SJSA1 (cell line): ENCODE measurements at regions not wholly inside any gene's neighbourhood (a gene's known extent, or its start where the extent isn't known, plus 50 kb on each side); places are given as distances from the start of the nearest gene placed in this dataset.
"Not testable (repeated sequence)": the region's sequence is repeated elsewhere in the genome, so short reads cannot be mapped to it uniquely, and the experiment has no call there.

Source experiments
- DNase-seq, 2 experiments: peaks; one replicate each; pipeline ENCODE4 v3.0.0-alpha.2; 2015 to 2020; ENCODE audit warnings: low spot score in 2 of 2, low read depth in 1 of 2
- H3K27ac ChIP-seq: fragments of 250-450 bp; sonication (Bioruptor Pico); 2 replicates; pipeline ENCODE4 v1.5.1; 2020; ENCODE audit warnings: mild to moderate bottlenecking, moderate library complexity
- H3K27me3 ChIP-seq: fragments of 250-450 bp; sonication (Bioruptor Pico); replicated peaks from 2 replicates; pipeline ENCODE4 v1.5.1; 2020; ENCODE audit warnings: mild to moderate bottlenecking, moderate library complexity
- H3K36me3 ChIP-seq: fragments of 250-450 bp; sonication (Bioruptor Pico); 2 replicates; pipeline ENCODE4 v1.5.1; 2020; ENCODE audit warnings: mild to moderate bottlenecking
- H3K4me1 ChIP-seq: fragments of 250-450 bp; sonication (Bioruptor Pico); replicated peaks from 2 replicates; pipeline ENCODE4 v1.6.1; 2021; ENCODE audit warnings: mild to moderate bottlenecking
- H3K4me3 ChIP-seq: fragments of 250-450 bp; sonication (Bioruptor Pico); 2 replicates; pipeline ENCODE4 v1.5.1; 2020; ENCODE audit warnings: mild to moderate bottlenecking
- H3K9me3 ChIP-seq: fragments of 250-450 bp; sonication (Bioruptor Pico); replicated peaks from 2 replicates; pipeline ENCODE4 v1.5.1; 2020; ENCODE audit warnings: mild to moderate bottlenecking

GRCh38 chr7:156327916-156328315 is 312.7 kb upstream of the RNF32 start:
- Histone ChIP-seq H3K9me3 (no peaks in the 10 kb centered on the region), H3K36me3 (no peaks in the 10 kb centered on the region), H3K4me3 (no peak overlapping the region), H3K4me1 (no peaks in the 10 kb centered on the region), H3K27me3 (no peaks in the 10 kb centered on the region), H3K27ac (no peak overlapping the region)
- DNase-seq: no peak

- no peak for DNase-seq
- Histone ChIP-seq H3K27me3 (no peaks in the 10 kb centered on the region), H3K4me3 (no peak overlapping the region), H3K27ac (no peak overlapping the region), H3K9me3 (no peaks in the 10 kb centered on the region), H3K4me1 (no peaks in the 10 kb centered on the region), H3K36me3 (no peaks in the 10 kb centered on the region)
These were observed 313.1 kb upstream of the RNF32 start for GRCh38 chr7:156327474-156327873.

- no peaks in the 10 kb centered on the region for H3K9me3 ChIP-seq
- H3K36me3 ChIP-seq: no peaks in the 10 kb centered on the region
- H3K27ac ChIP-seq: no peak overlapping the region
- no peak overlapping the region for H3K4me3 ChIP-seq
- no peak for DNase-seq
- no peaks in the 10 kb centered on the region for H3K27me3 ChIP-seq
- H3K4me1 ChIP-seq: no peaks in the 10 kb centered on the region
These were observed 316.4 kb upstream of the RNF32 start for GRCh38 chr7:156324201-156324600.

DNA sequence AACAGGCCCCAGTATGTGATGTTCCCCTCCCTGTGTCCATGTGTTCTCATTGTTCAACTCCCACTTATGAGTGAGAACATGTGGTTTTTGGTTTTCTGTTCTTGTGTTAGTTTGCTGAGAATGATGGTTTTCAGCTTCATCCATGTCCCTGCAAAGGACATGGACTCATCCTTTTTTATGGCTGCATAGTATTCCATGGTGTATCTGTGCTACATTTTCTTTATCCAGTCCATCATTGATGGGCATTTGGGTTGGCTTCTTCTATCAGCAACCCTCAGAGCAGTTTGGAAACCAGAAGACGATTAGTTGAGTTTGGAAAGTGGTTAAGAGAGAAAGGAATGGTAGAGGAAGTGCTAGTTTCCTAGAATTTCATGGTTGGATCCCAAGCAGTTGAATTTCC is 319.1 kb upstream of the RNF32 start:
- H3K36me3 ChIP-seq, H3K4me3 ChIP-seq, H3K27me3 ChIP-seq: not testable (repeated sequence)

DNA sequence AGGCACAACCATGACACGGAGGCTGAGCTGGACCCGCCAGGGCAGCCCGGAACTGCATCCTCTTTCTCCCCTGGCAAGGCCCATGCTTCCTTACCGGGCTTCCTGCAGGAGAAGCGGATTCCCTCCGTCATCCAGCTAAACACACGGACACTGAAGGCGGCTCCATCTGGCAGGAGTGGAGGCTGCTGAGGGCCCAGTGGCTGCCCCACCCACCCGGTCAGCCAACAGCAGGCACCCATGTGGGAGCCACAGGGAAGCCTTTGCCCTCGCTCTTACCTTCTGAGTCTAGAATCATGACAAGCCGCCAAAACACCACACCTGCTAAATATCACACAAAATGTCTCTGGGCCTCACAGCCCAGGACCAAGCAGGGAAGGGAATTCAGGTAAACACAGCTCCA is 321.6 kb upstream of the RNF32 start:
- no peaks in the 10 kb centered on the region for H3K4me1 ChIP-seq
- DNase-seq: no peak
- H3K27ac ChIP-seq: no peak overlapping the region

More for the DNA sequence above, 319.1 kb upstream of the RNF32 start:
- H3K4me1 ChIP-seq, H3K27ac ChIP-seq, DNase-seq, H3K9me3 ChIP-seq: not testable (repeated sequence)

DNA sequence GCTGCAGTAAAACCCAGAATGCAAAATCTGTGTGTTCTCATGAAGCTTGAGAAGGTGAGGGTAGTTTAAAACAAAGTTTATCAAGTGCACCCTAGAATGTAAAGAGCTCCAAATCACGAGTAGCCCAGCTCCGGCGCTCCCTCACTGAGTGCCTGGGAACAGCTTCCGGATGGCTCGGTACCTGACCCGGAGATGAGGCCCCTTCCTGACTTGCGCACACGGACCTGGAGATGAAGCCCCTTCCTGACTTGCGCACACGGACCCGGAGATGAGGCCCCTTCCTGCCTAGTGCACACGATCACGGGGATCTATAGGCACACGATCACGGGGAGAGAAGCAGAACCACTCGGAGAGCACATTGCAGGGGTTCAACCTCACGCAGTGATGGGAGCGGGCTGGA is 322.1 kb upstream of the RNF32 start:
- Histone ChIP-seq H3K4me3 (no peak overlapping the region), H3K9me3 (no peaks in the 10 kb centered on the region), H3K36me3 (no peaks in the 10 kb centered on the region), H3K4me1 (no peaks in the 10 kb centered on the region), H3K27me3 (no peaks in the 10 kb centered on the region; the same call in 1 of the 2 replicates), H3K27ac (no peak overlapping the region)
- no peak for DNase-seq

More for the DNA sequence above, 321.6 kb upstream of the RNF32 start:
- Histone ChIP-seq H3K4me3 (no peak overlapping the region), H3K9me3 (no peaks in the 10 kb centered on the region), H3K27me3 (no peaks in the 10 kb centered on the region; the same call in 1 of the 2 replicates), H3K36me3 (no peaks in the 10 kb centered on the region)

DNA sequence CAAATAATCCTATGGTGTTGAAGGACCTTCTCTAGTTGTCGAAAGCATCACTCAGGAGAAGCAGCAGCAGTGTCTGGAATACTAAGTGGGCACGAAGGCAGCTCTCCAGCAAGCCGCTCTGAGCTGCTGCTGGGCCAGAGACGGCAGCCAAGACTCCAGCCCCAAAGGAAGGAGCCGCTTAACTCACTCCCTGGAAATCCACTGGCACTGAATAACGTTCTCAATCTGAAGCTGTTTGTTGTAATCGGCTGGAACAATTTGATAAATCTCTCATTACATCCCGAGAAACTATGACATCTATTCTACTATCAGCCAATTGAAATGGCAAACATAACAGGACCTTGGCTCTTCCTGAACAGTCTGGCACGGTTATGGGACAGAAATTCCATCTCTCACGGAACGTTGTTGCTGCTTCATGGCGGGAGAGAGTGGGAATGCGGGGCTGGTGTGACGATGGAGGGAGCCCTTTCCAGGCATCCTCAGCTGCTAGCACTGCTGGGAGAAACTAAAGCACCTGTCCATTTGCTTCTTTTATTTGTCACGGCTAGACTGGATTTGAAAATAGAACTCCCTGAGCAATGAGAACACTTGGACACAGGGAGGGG is 331.5 kb upstream of the RNF32 start:
- H3K9me3 ChIP-seq: no peaks in the 10 kb centered on the region
- DNase-seq: no peak
- no peak overlapping the region for H3K27ac ChIP-seq
- peaks cover 6% of the 10 kb centered on the region; the same call in 1 of the 2 replicates for H3K27me3 ChIP-seq
- H3K4me3 ChIP-seq: no peak overlapping the region
- H3K4me1 ChIP-seq: no peaks in the 10 kb centered on the region
- no peaks in the 10 kb centered on the region for H3K36me3 ChIP-seq

DNA sequence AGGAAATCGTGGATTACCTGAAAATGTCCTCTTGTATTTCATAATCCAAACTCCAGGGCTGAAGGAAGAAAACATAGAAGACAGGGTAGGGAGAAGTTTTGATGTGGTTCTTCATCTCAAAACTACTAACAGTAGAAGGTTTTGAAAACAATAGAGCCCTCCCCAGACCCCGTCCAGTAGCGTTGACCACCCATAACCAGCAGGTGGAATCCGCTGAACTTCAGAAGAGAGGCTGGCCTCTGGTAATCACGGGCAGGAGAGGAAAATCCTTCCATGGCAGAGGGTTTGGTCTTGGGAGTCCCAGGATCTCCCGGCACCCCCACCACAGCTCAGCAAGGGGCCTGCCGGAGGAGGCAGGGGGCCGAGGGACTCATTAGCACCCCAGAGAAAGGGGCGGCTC is 333.4 kb upstream of the RNF32 start:
- Histone ChIP-seq H3K9me3 (no peaks in the 10 kb centered on the region), H3K4me3 (no peak overlapping the region), H3K27ac (no peak overlapping the region), H3K27me3 (peaks cover 6% of the 10 kb centered on the region; the same call in 1 of the 2 replicates), H3K4me1 (no peaks in the 10 kb centered on the region), H3K36me3 (no peaks in the 10 kb centered on the region)
- DNase-seq: no peak

GRCh38 chr7:156305351-156305750 is 335.2 kb upstream of the RNF32 start:
- no peak overlapping the region for H3K27ac ChIP-seq
- H3K36me3 ChIP-seq: no peaks in the 10 kb centered on the region
- peaks cover 3% of the 10 kb centered on the region; the same call in 1 of the 2 replicates for H3K27me3 ChIP-seq
- H3K4me1 ChIP-seq: no peaks in the 10 kb centered on the region
- DNase-seq: no peak
- no peak overlapping the region for H3K4me3 ChIP-seq
- H3K9me3 ChIP-seq: no peaks in the 10 kb centered on the region

DNA sequence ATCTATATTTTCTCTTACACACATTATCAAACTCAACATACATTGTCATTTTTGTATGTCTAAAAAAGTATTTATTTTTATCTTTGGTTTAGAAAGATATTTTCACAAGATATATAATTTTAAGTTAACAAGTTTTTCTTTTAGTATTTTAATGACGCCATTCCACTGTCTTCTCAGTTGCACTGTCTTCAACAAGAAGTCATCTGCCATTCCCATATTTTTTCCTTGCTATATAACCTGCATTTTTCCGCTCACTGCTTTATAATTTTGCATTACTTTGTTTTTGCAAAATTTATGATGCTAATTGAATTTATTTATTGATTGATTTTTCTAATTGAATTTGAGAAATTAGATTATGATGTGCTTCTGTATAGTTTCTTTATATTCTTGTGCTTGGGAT is 357.8 kb upstream of the RNF32 start:
- Histone ChIP-seq H3K4me1 (no peaks in the 10 kb centered on the region), H3K27ac (no peak overlapping the region), H3K27me3 (no peaks in the 10 kb centered on the region), H3K36me3 (no peaks in the 10 kb centered on the region), H3K9me3 (no peaks in the 10 kb centered on the region), H3K4me3 (no peak overlapping the region)
- no peak for DNase-seq

- Histone ChIP-seq H3K36me3 (no peaks in the 10 kb centered on the region), H3K4me3 (no peak overlapping the region), H3K4me1 (no peaks in the 10 kb centered on the region), H3K27me3 (no peaks in the 10 kb centered on the region), H3K27ac (no peak overlapping the region), H3K9me3 (no peaks in the 10 kb centered on the region)
- no peak for DNase-seq
These were observed 360.9 kb upstream of the RNF32 start for GRCh38 chr7:156279635-156280034.

GRCh38 chr7:156275292-156275691 is 365.3 kb upstream of the RNF32 start:
- Histone ChIP-seq H3K27ac (no peak overlapping the region), H3K4me1 (no peaks in the 10 kb centered on the region), H3K36me3 (no peaks in the 10 kb centered on the region), H3K4me3 (no peak overlapping the region), H3K27me3 (no peaks in the 10 kb centered on the region), H3K9me3 (no peaks in the 10 kb centered on the region)
- DNase-seq: no peak

DNA sequence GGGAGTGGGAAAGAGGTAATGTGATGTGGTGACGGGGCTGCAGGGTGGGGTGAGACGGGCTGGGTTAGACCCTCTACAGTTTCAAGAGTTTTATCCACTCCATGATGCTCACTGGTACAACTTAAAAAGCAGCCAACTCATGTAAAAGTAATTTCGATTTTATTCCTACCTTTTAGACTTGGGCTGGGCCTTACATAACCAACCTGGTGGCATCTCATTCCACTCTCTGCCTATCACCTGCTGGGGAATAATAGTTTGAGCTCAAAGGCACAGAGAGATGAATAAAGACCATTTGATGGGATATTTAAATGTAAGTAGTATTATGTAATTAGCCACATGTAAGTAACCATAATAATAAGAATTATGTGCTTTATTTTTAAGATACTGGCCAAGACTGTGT is 366.0 kb upstream of the RNF32 start:
- H3K4me1 ChIP-seq: no peaks in the 10 kb centered on the region
- DNase-seq: no peak
- H3K9me3 ChIP-seq: no peaks in the 10 kb centered on the region
- no peaks in the 10 kb centered on the region for H3K36me3 ChIP-seq
- H3K4me3 ChIP-seq: no peak overlapping the region
- no peak overlapping the region for H3K27ac ChIP-seq
- no peaks in the 10 kb centered on the region for H3K27me3 ChIP-seq

DNA sequence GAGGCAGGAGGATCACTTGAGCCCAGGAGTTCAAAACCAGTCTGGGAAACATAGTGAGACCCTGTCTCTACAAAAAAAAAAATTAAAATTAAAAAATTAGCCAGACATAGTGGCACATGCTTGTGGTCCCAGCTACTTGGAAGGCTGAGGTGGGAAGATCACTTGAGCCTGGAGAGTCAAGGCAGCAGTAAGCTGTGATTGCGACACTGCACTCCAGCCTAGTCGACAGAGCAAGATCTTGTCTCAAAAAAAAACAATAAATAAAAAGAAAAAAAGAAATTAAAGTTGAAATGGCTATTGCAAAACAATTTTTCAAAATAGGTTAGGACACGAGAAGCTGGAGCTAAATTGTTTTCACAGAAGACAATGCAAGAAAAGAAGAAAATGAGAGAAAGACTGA is 379.0 kb upstream of the RNF32 start:
- DNase-seq: no peak
- Histone ChIP-seq H3K27me3 (no peaks in the 10 kb centered on the region; the same call in none of the 2 replicates), H3K27ac (no peak overlapping the region), H3K36me3 (no peaks in the 10 kb centered on the region), H3K4me3 (no peak overlapping the region), H3K4me1 (no peaks in the 10 kb centered on the region), H3K9me3 (no peaks in the 10 kb centered on the region)

GRCh38 chr7:156257904-156258303 is 382.7 kb upstream of the RNF32 start:
- DNase-seq: no peak
- Histone ChIP-seq H3K4me1 (no peaks in the 10 kb centered on the region), H3K27me3 (no peaks in the 10 kb centered on the region; the same call in none of the 2 replicates), H3K36me3 (no peaks in the 10 kb centered on the region), H3K4me3 (no peak overlapping the region), H3K27ac (no peak overlapping the region), H3K9me3 (no peaks in the 10 kb centered on the region)
